Liver (tissue), 8 donors: ENCODE measurements at regions not wholly inside any gene's neighbourhood (a gene's known extent, or its start where the extent isn't known, plus 50 kb on each side); places are given as distances from the start of the nearest gene placed in this dataset.

ENCODE experiments used
- DNase-seq: peaks from one replicate; pipeline ENCODE4 v3.0.0-alpha.2; 2017; ENCODE audit warnings: low spot score
- H3K27ac ChIP-seq, 2 donors: one replicate each; pipeline ENCODE4 v1.7.0; 2013; ENCODE audit warnings: inconsistent platforms in 2 of 2, low read length in 2 of 2, control low read depth in 1 of 2, low read depth in 1 of 2, mild to moderate bottlenecking in 1 of 2
- H3K27me3 ChIP-seq, 4 donors: one replicate each; pipeline versions ENCODE4 v1.6.1 to v1.7.0; 2013; ENCODE audit warnings: low read length in 3 of 4, inconsistent platforms in 1 of 4, mild to moderate bottlenecking in 1 of 4, moderate library complexity in 1 of 4; ENCODE audit not compliant: control insufficient read depth in 4 of 4, insufficient read depth in 4 of 4
- H3K36me3 ChIP-seq, 4 donors: one replicate each; pipeline versions ENCODE4 v1.6.1 to v1.7.0; 2013; ENCODE audit warnings: low read length in 3 of 4, mild to moderate bottlenecking in 3 of 4, low read depth in 1 of 4, moderate library complexity in 1 of 4; ENCODE audit not compliant: control insufficient read depth in 4 of 4, insufficient read depth in 3 of 4
- H3K4me1 ChIP-seq, 4 donors: one replicate each; pipeline versions ENCODE4 v1.6.1 to v1.7.0; 2013; ENCODE audit warnings: low read length in 3 of 4, mild to moderate bottlenecking in 3 of 4, moderate library complexity in 1 of 4; ENCODE audit not compliant: control insufficient read depth in 4 of 4, insufficient read depth in 4 of 4
- H3K4me3 ChIP-seq, 3 donors: one replicate each; pipeline versions ENCODE4 v1.6.1 to v1.7.0; 2013; ENCODE audit warnings: low read length in 3 of 3, control low read depth in 1 of 3, low read depth in 1 of 3, mild to moderate bottlenecking in 1 of 3
- H3K9ac ChIP-seq, 2 donors: one replicate each; pipeline ENCODE4 v1.7.0; 2013; ENCODE audit warnings: low read length in 2 of 2, mild to moderate bottlenecking in 2 of 2, moderate library complexity in 2 of 2, control low read depth in 1 of 2, low read depth in 1 of 2
- H3K9me3 ChIP-seq, 4 donors: one replicate each; pipeline versions ENCODE4 v1.6.1 to v1.7.0; 2013; ENCODE audit warnings: low read length in 3 of 4; ENCODE audit not compliant: control insufficient read depth in 4 of 4
- CTCF ChIP-seq: fragments of 150-350 bp; IDR thresholded peaks from 2 replicates; pipeline ENCODE4 v1.5.1; 2017; ENCODE audit warnings: improper control_type of control experiment, low read depth, low read length; ENCODE audit not compliant: missing input control
- EGR1 ChIP-seq, 2 donors: IDR thresholded peaks; 2 replicates each; pipeline ENCODE4 v1.6.1; 2016 to 2018; ENCODE audit warnings: antibody characterized with exemption in 2 of 2, low read depth in 2 of 2
- FOXA1 ChIP-seq: IDR thresholded peaks from 2 replicates; pipeline ENCODE4 v1.6.1; 2016; ENCODE audit warnings: antibody characterized with exemption
- FOXA2 ChIP-seq: IDR thresholded peaks from 2 replicates; pipeline ENCODE4 v1.6.1; 2016; ENCODE audit warnings: antibody characterized with exemption
- GABPA ChIP-seq, 2 donors: IDR thresholded peaks in 1 of 2; conservative IDR thresholded peaks in 1 of 2; 2 replicates each; pipeline ENCODE4 v1.6.1; 2016; ENCODE audit warnings: antibody characterized with exemption in 2 of 2, mild to moderate bottlenecking in 1 of 2, moderate library complexity in 1 of 2
- HNF4A ChIP-seq, 2 donors: conservative IDR thresholded peaks; 2 replicates each; pipeline ENCODE4 v1.6.1; 2016; ENCODE audit warnings: antibody characterized with exemption in 2 of 2, mild to moderate bottlenecking in 2 of 2
- HNF4G ChIP-seq: IDR thresholded peaks from 2 replicates; pipeline ENCODE4 v1.6.1; 2016; ENCODE audit warnings: antibody characterized with exemption
- JUND ChIP-seq, 2 donors: IDR thresholded peaks; 2 replicates each; pipeline ENCODE4 v1.6.1; 2016; ENCODE audit warnings: antibody characterized with exemption in 2 of 2
- MAX ChIP-seq: IDR thresholded peaks from 2 replicates; pipeline ENCODE4 v1.6.1; 2016; ENCODE audit warnings: antibody characterized with exemption
- NR2F2 ChIP-seq: IDR thresholded peaks from 2 replicates; pipeline ENCODE4 v1.6.1; 2016; ENCODE audit warnings: antibody characterized with exemption
- RAD21 ChIP-seq, 2 donors: IDR thresholded peaks; 2 replicates each; pipeline ENCODE4 v1.6.1; 2016; ENCODE audit warnings: antibody characterized with exemption in 2 of 2, mild to moderate bottlenecking in 2 of 2
- RXRA ChIP-seq, 2 donors: IDR thresholded peaks; 2 replicates each; pipeline ENCODE4 v1.6.1; 2017 to 2018; ENCODE audit warnings: antibody characterized with exemption in 2 of 2, mild to moderate bottlenecking in 1 of 2
- SP1 ChIP-seq: IDR thresholded peaks from 2 replicates; pipeline ENCODE4 v1.6.1; 2018; ENCODE audit warnings: antibody characterized with exemption, mild to moderate bottlenecking
- TAF1 ChIP-seq: conservative IDR thresholded peaks from 2 replicates; pipeline ENCODE4 v1.6.1; 2016; ENCODE audit warnings: antibody characterized with exemption, mild to moderate bottlenecking
- YY1 ChIP-seq: IDR thresholded peaks from 2 replicates; pipeline ENCODE4 v1.6.1; 2016; ENCODE audit warnings: antibody characterized with exemption, mild to moderate bottlenecking
- ZBTB33 ChIP-seq: IDR thresholded peaks from 2 replicates; pipeline ENCODE4 v1.6.1; 2016; ENCODE audit warnings: antibody characterized with exemption
- WGBS: extraction: QIAGEN DNeasy Blood & Tissue Kit; methylation state at CpG from one replicate; pipeline ENCODE4 v1.1.7; 2013; 5-methylcytosine and 5-hydroxymethylcytosine counted together
- TF ChIP-seq, protein P1 (sequence below): IDR thresholded peaks from 2 replicates; pipeline ENCODE4 v1.6.1; 2016; ENCODE audit warnings: antibody characterized with exemption
- TF ChIP-seq, protein P2 (sequence below): IDR thresholded peaks from 2 replicates; pipeline ENCODE4 v1.6.1; 2016; ENCODE audit warnings: antibody characterized with exemption, mild to moderate bottlenecking
- donor health status: healthy.
- donor health status: healthy.
- donor health status: healthy.
- donor health status: healthy.
- donor health status: healthy.

DNA sequence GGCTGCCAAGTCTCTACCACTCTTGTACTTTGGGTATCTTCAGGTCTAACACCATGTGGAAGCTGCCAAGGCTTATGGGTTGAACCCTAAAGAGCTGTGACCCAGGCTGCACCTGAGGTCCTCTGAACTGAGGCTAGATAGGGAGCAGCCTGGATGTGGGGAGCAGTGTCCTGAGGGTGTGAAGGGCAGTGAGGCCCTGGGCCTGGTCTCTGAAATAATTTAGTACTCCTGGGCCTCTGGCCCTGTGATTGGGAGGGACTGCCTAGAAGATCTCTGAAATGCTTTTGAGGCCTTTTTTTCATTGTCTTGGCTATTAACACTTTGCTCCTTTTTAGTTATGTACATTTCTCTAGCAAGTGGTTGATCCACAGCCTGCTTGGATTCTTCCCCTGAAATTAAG, 847.2 kb upstream of the B3GALT2 start (continued):
- TF ChIP-seq EGR1 (IDR thresholded peaks at IDR 0.05; ENCODE audit: low read depth in 2 of 2): no peak
- TF ChIP-seq, protein P1, sequence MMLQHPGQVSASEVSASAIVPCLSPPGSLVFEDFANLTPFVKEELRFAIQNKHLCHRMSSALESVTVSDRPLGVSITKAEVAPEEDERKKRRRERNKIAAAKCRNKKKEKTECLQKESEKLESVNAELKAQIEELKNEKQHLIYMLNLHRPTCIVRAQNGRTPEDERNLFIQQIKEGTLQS: no peak

- Histone ChIP-seq H3K27ac (peak overlapping the region in 1 of 2 donors; percentile 78), H3K9ac (no peak overlapping the region), H3K36me3 (no peaks in the 10 kb centered on the region), H3K27me3 (no peaks in the 10 kb centered on the region), H3K9me3 (no peaks in the 10 kb centered on the region), H3K4me1 (peaks cover 5 to 13% (median 8%) of the 10 kb centered on the region in 4 donors), H3K4me3 (no peak overlapping the region)
- 28% methylated on average over 1 of the region's 1 CpG for WGBS
- DNase-seq: no peak
- TF ChIP-seq YY1: peak; percentile 31
- peak; percentile 64 to 65 for TF ChIP-seq HNF4A (conservative IDR thresholded peaks at IDR 0.05)
- no peak for TF ChIP-seq FOXA1
- peak; percentile 29 for TF ChIP-seq SP1
- TF ChIP-seq ZBTB33: no peak
- TF ChIP-seq MAX: peak; percentile 20
- TF ChIP-seq RAD21 (IDR thresholded peaks at IDR 0.05): peak; percentile 30 to 34
- TF ChIP-seq RXRA (IDR thresholded peaks at IDR 0.05): peak; percentile 59 to 63
- no peak for TF ChIP-seq TAF1
- TF ChIP-seq GABPA (IDR thresholded peaks at IDR 0.05 in 1 of 2, conservative IDR thresholded peaks at IDR 0.05 in 1 of 2): no peak
- TF ChIP-seq HNF4G: peak; percentile 11
- TF ChIP-seq, protein P1: no peak
- TF ChIP-seq CTCF: no peak
- TF ChIP-seq, protein P2, sequence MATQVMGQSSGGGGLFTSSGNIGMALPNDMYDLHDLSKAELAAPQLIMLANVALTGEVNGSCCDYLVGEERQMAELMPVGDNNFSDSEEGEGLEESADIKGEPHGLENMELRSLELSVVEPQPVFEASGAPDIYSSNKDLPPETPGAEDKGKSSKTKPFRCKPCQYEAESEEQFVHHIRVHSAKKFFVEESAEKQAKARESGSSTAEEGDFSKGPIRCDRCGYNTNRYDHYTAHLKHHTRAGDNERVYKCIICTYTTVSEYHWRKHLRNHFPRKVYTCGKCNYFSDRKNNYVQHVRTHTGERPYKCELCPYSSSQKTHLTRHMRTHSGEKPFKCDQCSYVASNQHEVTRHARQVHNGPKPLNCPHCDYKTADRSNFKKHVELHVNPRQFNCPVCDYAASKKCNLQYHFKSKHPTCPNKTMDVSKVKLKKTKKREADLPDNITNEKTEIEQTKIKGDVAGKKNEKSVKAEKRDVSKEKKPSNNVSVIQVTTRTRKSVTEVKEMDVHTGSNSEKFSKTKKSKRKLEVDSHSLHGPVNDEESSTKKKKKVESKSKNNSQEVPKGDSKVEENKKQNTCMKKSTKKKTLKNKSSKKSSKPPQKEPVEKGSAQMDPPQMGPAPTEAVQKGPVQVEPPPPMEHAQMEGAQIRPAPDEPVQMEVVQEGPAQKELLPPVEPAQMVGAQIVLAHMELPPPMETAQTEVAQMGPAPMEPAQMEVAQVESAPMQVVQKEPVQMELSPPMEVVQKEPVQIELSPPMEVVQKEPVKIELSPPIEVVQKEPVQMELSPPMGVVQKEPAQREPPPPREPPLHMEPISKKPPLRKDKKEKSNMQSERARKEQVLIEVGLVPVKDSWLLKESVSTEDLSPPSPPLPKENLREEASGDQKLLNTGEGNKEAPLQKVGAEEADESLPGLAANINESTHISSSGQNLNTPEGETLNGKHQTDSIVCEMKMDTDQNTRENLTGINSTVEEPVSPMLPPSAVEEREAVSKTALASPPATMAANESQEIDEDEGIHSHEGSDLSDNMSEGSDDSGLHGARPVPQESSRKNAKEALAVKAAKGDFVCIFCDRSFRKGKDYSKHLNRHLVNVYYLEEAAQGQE: no peak
- no peak for TF ChIP-seq NR2F2
- no peak for TF ChIP-seq EGR1 (IDR thresholded peaks at IDR 0.05; ENCODE audit: low read depth in 2 of 2)
- TF ChIP-seq JUND (IDR thresholded peaks at IDR 0.05): peak in 1 of 2 donors; percentile 45
- no peak for TF ChIP-seq FOXA2
These were observed 841.6 kb upstream of the B3GALT2 start for GRCh38 chr1:194028002-194028401.
